DND-41 (cell line): ENCODE measurements at regions not wholly inside any gene's neighbourhood (a gene's known extent, or its start where the extent isn't known, plus 50 kb on each side); places are given as distances from the start of the nearest gene placed in this dataset.

ENCODE experiments used
- ATAC-seq: fragments of 200-7000 bp; cut with Tn5 transposase; 3 replicates; pipeline ENCODE4 v1.9.1; 2021; ENCODE audit warnings: low read depth; ENCODE audit not compliant: insufficient read depth
- DNase-seq: peaks from one replicate; pipeline ENCODE4 v3.0.0-alpha.2; 2020
- H2AFZ ChIP-seq: 2 replicates; pipeline ENCODE4 v1.6.0; 2012; ENCODE audit warnings: low read depth, low read length
- H3K27ac ChIP-seq: 2 replicates; pipeline ENCODE4 v1.5.1; 2012; ENCODE audit warnings: low read length, inconsistent platforms
- H3K27me3 ChIP-seq: fragments of 200-600 bp; sonication (generic); 2 replicates; pipeline ENCODE4 v1.6.0; 2012; ENCODE audit warnings: low read length, mild to moderate bottlenecking, inconsistent platforms; ENCODE audit not compliant: insufficient read depth, poor library complexity
- H3K36me3 ChIP-seq: 2 replicates; pipeline ENCODE4 v1.5.1; 2012; ENCODE audit warnings: low read length, inconsistent platforms; ENCODE audit not compliant: insufficient read depth
- H3K4me1 ChIP-seq: 2 replicates; pipeline ENCODE4 v1.5.1; 2012; ENCODE audit warnings: mild to moderate bottlenecking, low read length; ENCODE audit not compliant: insufficient read depth
- H3K4me2 ChIP-seq: 2 replicates; pipeline ENCODE4 v1.6.0; 2012; ENCODE audit warnings: mild to moderate bottlenecking, moderate library complexity, low read length, inconsistent platforms; ENCODE audit not compliant: insufficient read depth
- H3K4me3 ChIP-seq, 2 experiments: fragments of 200-600 bp in 1 of 2; shearing (Covaris generic) in 1 of 2; 2 replicates each; pipeline ENCODE4 v1.5.1; 2012 to 2016; ENCODE audit warnings: inconsistent platforms in 2 of 2, low read length in 2 of 2, mild to moderate bottlenecking in 2 of 2, low read depth in 1 of 2, moderate library complexity in 1 of 2
- H3K79me2 ChIP-seq: 2 replicates; pipeline ENCODE4 v1.6.0; 2012; ENCODE audit warnings: low read length, inconsistent platforms; ENCODE audit not compliant: insufficient read depth
- H3K9ac ChIP-seq: 2 replicates; pipeline ENCODE4 v1.6.0; 2012; ENCODE audit warnings: low read depth, mild to moderate bottlenecking, inconsistent platforms, low read length, moderate library complexity
- H3K9me3 ChIP-seq: 2 replicates; pipeline ENCODE4 v1.5.1; 2012; ENCODE audit warnings: low read length, moderate library complexity, mild to moderate bottlenecking, inconsistent platforms; ENCODE audit not compliant: insufficient read depth, severe bottlenecking
- H4K20me1 ChIP-seq: 2 replicates; pipeline ENCODE4 v1.6.0; 2012; ENCODE audit warnings: low read length; ENCODE audit not compliant: insufficient read depth
- EZH2 ChIP-seq: IDR thresholded peaks from 3 replicates; pipeline ENCODE4 v1.6.1; 2012; ENCODE audit warnings: borderline replicate concordance, low read depth, mild to moderate bottlenecking, moderate library complexity, low read length, inconsistent platforms; ENCODE audit not compliant: severe bottlenecking
- TF ChIP-seq, protein P1 (sequence below): IDR thresholded peaks from 2 replicates; pipeline ENCODE4 v1.5.1; 2012; ENCODE audit warnings: borderline replicate concordance, low read length, moderate library complexity, mild to moderate bottlenecking; ENCODE audit not compliant: poor library complexity, severe bottlenecking; ENCODE audit errors: extremely low read depth

DNA sequence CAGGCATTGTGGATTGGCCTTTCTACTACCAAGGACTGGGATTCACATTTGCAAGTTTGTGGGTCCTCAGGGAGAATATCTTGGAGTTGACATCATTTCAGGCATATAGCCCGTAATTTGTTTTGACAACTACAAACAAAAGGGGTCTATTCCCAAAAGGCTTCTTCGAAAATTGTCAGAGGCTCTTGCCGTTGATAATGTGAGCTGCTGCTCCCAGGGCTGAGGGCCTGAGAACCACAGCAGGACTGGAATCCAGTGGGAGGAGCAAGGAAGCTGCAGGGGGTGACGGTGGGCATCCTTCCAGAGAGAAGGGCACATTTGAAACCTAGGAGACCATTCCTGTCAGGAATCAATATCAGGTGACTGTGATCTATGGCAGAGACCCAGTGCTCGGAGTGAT lies 761.6 kb upstream of the RBFOX1 start:
- no peak for ATAC-seq
- Histone ChIP-seq H3K4me3 (no peak overlapping the region), H3K4me1 (no peaks in the 10 kb centered on the region), H3K79me2 (no peaks in the 10 kb centered on the region), H3K9me3 (no peaks in the 10 kb centered on the region), H3K27ac (no peak overlapping the region), H3K27me3 (no peaks in the 10 kb centered on the region), H3K9ac (no peak overlapping the region), H2AFZ (no peak overlapping the region), H3K36me3 (no peaks in the 10 kb centered on the region), H4K20me1 (no peaks in the 10 kb centered on the region), H3K4me2 (no peak overlapping the region)
- TF ChIP-seq, protein P1, sequence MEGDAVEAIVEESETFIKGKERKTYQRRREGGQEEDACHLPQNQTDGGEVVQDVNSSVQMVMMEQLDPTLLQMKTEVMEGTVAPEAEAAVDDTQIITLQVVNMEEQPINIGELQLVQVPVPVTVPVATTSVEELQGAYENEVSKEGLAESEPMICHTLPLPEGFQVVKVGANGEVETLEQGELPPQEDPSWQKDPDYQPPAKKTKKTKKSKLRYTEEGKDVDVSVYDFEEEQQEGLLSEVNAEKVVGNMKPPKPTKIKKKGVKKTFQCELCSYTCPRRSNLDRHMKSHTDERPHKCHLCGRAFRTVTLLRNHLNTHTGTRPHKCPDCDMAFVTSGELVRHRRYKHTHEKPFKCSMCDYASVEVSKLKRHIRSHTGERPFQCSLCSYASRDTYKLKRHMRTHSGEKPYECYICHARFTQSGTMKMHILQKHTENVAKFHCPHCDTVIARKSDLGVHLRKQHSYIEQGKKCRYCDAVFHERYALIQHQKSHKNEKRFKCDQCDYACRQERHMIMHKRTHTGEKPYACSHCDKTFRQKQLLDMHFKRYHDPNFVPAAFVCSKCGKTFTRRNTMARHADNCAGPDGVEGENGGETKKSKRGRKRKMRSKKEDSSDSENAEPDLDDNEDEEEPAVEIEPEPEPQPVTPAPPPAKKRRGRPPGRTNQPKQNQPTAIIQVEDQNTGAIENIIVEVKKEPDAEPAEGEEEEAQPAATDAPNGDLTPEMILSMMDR, result no peak
- no peak for TF ChIP-seq EZH2
- no peak for DNase-seq

DNA sequence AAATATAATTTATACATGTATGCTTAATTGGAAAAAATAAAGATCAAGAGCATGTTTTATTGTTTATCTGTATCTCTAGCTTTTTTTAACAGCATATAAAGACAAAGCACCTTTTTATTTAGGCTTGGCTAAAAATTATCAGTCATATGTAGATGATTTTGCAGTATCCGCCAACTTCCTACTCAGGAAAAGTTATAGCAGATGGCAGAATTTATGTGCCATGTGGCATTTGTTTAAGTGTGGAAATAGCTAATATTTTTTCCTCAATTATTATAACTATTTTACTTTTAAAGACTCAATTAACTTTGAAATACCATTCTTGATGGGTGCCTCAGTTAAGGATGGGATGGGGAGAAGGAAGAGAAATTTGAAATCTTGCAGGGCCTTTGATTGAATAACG lies 762.1 kb upstream of the RBFOX1 start:
- Histone ChIP-seq H3K4me3 (no peak overlapping the region), H3K9ac (no peak overlapping the region), H3K9me3 (no peaks in the 10 kb centered on the region), H3K36me3 (no peaks in the 10 kb centered on the region), H3K79me2 (no peaks in the 10 kb centered on the region), H3K27me3 (no peaks in the 10 kb centered on the region), H3K27ac (no peak overlapping the region), H4K20me1 (no peaks in the 10 kb centered on the region), H3K4me2 (no peak overlapping the region), H2AFZ (no peak overlapping the region), H3K4me1 (no peaks in the 10 kb centered on the region)
- no peak for DNase-seq
- no peak for ATAC-seq
- no peak for TF ChIP-seq EZH2
- TF ChIP-seq, protein P1, result no peak

DNA sequence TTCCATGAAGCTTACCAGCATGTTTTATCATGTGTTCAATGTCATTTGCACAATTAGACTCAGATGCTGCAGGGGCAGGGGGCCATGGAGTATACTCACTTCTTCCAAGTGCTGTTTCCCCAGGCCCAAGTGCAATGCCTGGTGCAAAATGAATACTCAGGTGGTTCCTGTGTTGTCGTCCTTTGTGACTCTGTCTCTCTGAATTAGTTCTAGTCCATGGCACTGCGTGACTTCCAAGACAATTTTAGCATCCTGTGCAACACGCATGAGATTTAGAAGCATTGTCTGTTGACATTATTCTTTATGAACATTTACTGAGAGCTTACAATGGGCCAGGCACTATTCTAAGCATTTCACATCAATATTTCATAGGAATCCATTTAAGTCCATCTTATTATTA lies 769.7 kb upstream of the RBFOX1 start:
- Histone ChIP-seq H3K9ac (no peak overlapping the region), H3K4me2 (no peak overlapping the region), H3K9me3 (no peaks in the 10 kb centered on the region), H3K27ac (no peak overlapping the region), H3K4me1 (no peaks in the 10 kb centered on the region), H3K79me2 (no peaks in the 10 kb centered on the region), H2AFZ (no peak overlapping the region), H3K36me3 (no peaks in the 10 kb centered on the region), H3K4me3 (no peak overlapping the region), H3K27me3 (no peaks in the 10 kb centered on the region), H4K20me1 (no peaks in the 10 kb centered on the region)
- TF ChIP-seq, protein P1, result no peak
- no peak for TF ChIP-seq EZH2
- ATAC-seq (no peak), DNase-seq (no peak)
